Neural crest cell (in vitro differentiated cells): ENCODE measurements at regions not wholly inside any gene's neighbourhood (a gene's known extent, or its start where the extent isn't known, plus 50 kb on each side); places are given as distances from the start of the nearest gene placed in this dataset.

Experiments used
- DNase-seq: peaks from one replicate; pipeline ENCODE4 v3.0.0; 2021; ENCODE audit warnings: low read depth, mixed read lengths, low spot score
- H3K27ac Mint-ChIP-seq: one replicate; pipeline ENCODE4 v1.8.0; 2021; ENCODE audit warnings: mild to moderate bottlenecking, mixed read lengths; ENCODE audit not compliant: unreplicated experiment
- H3K27me3 Mint-ChIP-seq: 2 replicates; pipeline ENCODE4 v1.8.0; 2021; ENCODE audit warnings: low read depth, mild to moderate bottlenecking, mixed read lengths
- H3K36me3 Mint-ChIP-seq: 2 replicates; pipeline ENCODE4 v1.8.0; 2021; ENCODE audit warnings: low read depth, mild to moderate bottlenecking, mixed read lengths
- H3K4me1 Mint-ChIP-seq: 2 replicates; pipeline ENCODE4 v1.8.0; 2021; ENCODE audit warnings: mixed read lengths
- H3K4me3 Mint-ChIP-seq: one replicate; pipeline ENCODE4 v1.8.0; 2021; ENCODE audit warnings: mild to moderate bottlenecking, mixed read lengths
- H3K9me3 Mint-ChIP-seq: 2 replicates; pipeline ENCODE4 v1.8.0; 2021; ENCODE audit warnings: mixed read lengths
- CTCF ChIP-seq: fragments of 200-600 bp; sonication (generic); conservative IDR thresholded peaks from 2 replicates; pipeline ENCODE4 v1.5.0; 2021; ENCODE audit warnings: antibody characterized with exemption, mild to moderate bottlenecking

DNA sequence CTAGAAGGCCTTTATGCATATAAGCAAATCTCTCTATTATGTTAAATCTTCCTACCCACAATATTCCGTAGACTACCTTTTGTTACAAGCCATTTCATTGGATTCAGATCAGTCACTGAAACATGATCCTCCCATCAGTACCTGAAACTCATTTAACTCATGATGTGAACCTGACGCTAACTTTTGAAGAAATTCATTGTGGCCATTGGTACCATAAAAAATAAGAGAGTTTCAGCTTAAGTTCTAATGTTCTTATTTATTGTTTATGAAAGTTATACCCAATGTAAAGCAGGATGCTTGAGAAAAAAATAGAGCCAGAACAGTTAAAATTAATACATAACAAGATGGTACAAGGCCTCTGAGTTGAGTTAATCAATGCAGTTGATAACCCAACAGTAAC is 439.6 kb downstream of the KCNJ2 start:
- Mint-ChIP-seq H3K4me1 (peaks cover 34% of the 10 kb centered on the region), H3K27ac (no peak overlapping the region), H3K27me3 (no peaks in the 10 kb centered on the region), H3K4me3 (no peak overlapping the region), H3K9me3 (peaks cover 3% of the 10 kb centered on the region), H3K36me3 (no peaks in the 10 kb centered on the region)
- no peak for DNase-seq
- no peak for TF ChIP-seq CTCF

GRCh38 chr17:70609566-70609965 is 440.2 kb downstream of the KCNJ2 start:
- H3K4me1 Mint-ChIP-seq, result peaks cover 32% of the 10 kb centered on the region
- H3K9me3 Mint-ChIP-seq, result peaks cover 3% of the 10 kb centered on the region
- no peaks in the 10 kb centered on the region for H3K27me3 Mint-ChIP-seq
- no peak overlapping the region for H3K4me3 Mint-ChIP-seq
- no peak for DNase-seq
- TF ChIP-seq CTCF, result no peak
- H3K27ac Mint-ChIP-seq, result no peak overlapping the region
- no peaks in the 10 kb centered on the region for H3K36me3 Mint-ChIP-seq

DNA sequence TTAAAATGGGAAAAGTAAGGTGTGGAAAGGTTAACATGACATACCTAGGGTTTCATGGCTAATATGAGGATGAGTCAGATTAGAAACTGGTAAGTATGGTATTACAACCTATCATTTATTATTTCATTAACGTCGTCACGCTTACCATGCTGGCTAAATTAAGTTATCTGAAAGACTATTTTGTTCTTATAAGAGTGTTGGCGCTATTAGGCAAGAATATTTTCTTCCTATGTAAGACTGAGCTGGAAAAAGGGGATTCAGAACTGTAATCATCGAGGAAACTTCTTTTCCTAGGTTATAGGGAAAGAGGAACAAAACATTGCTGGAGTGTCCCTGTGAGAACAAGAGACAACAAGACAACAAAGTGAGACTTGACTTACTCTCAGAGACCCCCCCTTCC is 440.8 kb downstream of the KCNJ2 start:
- no peaks in the 10 kb centered on the region for H3K36me3 Mint-ChIP-seq
- no peaks in the 10 kb centered on the region for H3K27me3 Mint-ChIP-seq
- peaks cover 3% of the 10 kb centered on the region for H3K9me3 Mint-ChIP-seq
- H3K27ac Mint-ChIP-seq, result no peak overlapping the region
- DNase-seq, result no peak
- peaks cover 26% of the 10 kb centered on the region for H3K4me1 Mint-ChIP-seq
- no peak overlapping the region for H3K4me3 Mint-ChIP-seq
- TF ChIP-seq CTCF, result no peak

DNA sequence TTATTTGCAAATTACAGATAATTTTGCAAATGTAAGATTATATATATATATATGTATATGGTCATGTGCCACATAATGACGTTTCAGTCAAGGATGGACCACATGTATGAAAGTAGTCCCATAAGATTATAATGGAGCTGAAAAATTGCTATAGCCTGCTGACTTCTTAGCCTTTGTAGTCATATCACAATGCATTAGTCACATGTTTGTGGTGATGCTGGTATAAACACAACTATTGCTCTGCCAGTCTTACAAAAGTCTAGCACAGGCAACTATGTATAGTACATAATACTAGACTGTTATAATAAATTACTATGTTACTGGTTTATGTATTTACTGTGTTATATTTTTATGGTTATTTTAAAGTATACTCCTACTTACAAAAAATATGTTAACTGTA is 444.3 kb downstream of the KCNJ2 start:
- no peak for TF ChIP-seq CTCF
- Mint-ChIP-seq H3K27ac (no peak overlapping the region), H3K36me3 (no peaks in the 10 kb centered on the region), H3K27me3 (no peaks in the 10 kb centered on the region), H3K9me3 (peaks cover 5% of the 10 kb centered on the region), H3K4me1 (peaks cover 14% of the 10 kb centered on the region), H3K4me3 (no peak overlapping the region)
- no peak for DNase-seq

GRCh38 chr17:70615831-70616230 is 446.5 kb downstream of the KCNJ2 start:
- Mint-ChIP-seq H3K27me3 (no peaks in the 10 kb centered on the region), H3K27ac (no peak overlapping the region), H3K4me1 (peaks cover under 1% of the 10 kb centered on the region), H3K4me3 (no peak overlapping the region), H3K9me3 (peaks cover 8% of the 10 kb centered on the region), H3K36me3 (no peaks in the 10 kb centered on the region)
- TF ChIP-seq CTCF, result no peak
- DNase-seq, result no peak

GRCh38 chr17:70618641-70619040 is 449.3 kb downstream of the KCNJ2 start:
- no peaks in the 10 kb centered on the region for H3K27me3 Mint-ChIP-seq
- H3K27ac Mint-ChIP-seq, result no peak overlapping the region
- no peak for DNase-seq
- peaks cover 16% of the 10 kb centered on the region for H3K4me1 Mint-ChIP-seq
- TF ChIP-seq CTCF, result no peak
- H3K36me3 Mint-ChIP-seq, result no peaks in the 10 kb centered on the region
- no peak overlapping the region for H3K4me3 Mint-ChIP-seq
- peaks cover 6% of the 10 kb centered on the region for H3K9me3 Mint-ChIP-seq
